H1 (cell line): ENCODE measurements at regions not wholly inside any gene's neighbourhood (a gene's known extent, or its start where the extent isn't known, plus 50 kb on each side); places are given as distances from the start of the nearest gene placed in this dataset.

Experiments used
- CTCF ChIA-PET: fragments of 300-600 bp; sonication (Branson Sonifier 250); formaldehyde crosslinking; loops from one replicate; lab custom pipeline; 2021; ENCODE audit not compliant: partially characterized antibody; lab: Charles Lee
- POLR2A ChIA-PET: fragments of 300-600 bp; sonication (Branson Sonifier 250); formaldehyde crosslinking; loops from one replicate; lab custom pipeline; 2021; ENCODE audit warnings: inconsistent platforms; ENCODE audit not compliant: partially characterized antibody; lab: Charles Lee
- DNase-seq, 2 experiments: peaks; one replicate each; pipeline versions ENCODE4 v3.0.0 to v3.0.0-alpha.2; 2010 to 2022; ENCODE audit warnings: low spot score in 2 of 2, low read depth in 1 of 2, mixed read lengths in 1 of 2
- FAIRE-seq: peaks from 2 replicates; lab custom pipeline; 2011; peaks lifted over from hg19 to GRCh38; lab: Jason Lieb, UNC
- H2AFZ ChIP-seq: 2 replicates; pipeline ENCODE4 v1.8.1; 2012; ENCODE audit warnings: low read length, inconsistent platforms
- H2AK5ac ChIP-seq: 2 replicates; pipeline ENCODE4 v1.6.1; 2013; ENCODE audit warnings: low read depth, low read length
- H2BK120ac ChIP-seq: replicated peaks from 2 replicates; pipeline ENCODE3; 2013; ENCODE audit warnings: low read depth, low read length, inconsistent platforms
- H2BK12ac ChIP-seq: 2 replicates; pipeline ENCODE4 v1.6.1; 2013; ENCODE audit warnings: low read depth, low read length
- H2BK15ac ChIP-seq: 2 replicates; pipeline ENCODE4 v1.6.1; 2013; ENCODE audit warnings: low read length
- H2BK20ac ChIP-seq: 2 replicates; pipeline ENCODE4 v1.6.1; 2013; ENCODE audit warnings: low read length
- H2BK5ac ChIP-seq: 2 replicates; pipeline ENCODE4 v1.6.1; 2013; ENCODE audit warnings: low read depth, low read length
- H3K14ac ChIP-seq: 2 replicates; pipeline ENCODE4 v1.6.1; 2013; ENCODE audit warnings: inconsistent platforms; ENCODE audit not compliant: insufficient read length
- H3K18ac ChIP-seq: 2 replicates; pipeline ENCODE4 v1.6.1; 2013; ENCODE audit warnings: low read length; ENCODE audit errors: extremely low read depth
- H3K23ac ChIP-seq: 2 replicates; pipeline ENCODE4 v1.6.1; 2013; ENCODE audit warnings: inconsistent platforms; ENCODE audit not compliant: insufficient read length
- H3K23me2 ChIP-seq: 2 replicates; pipeline ENCODE4 v1.6.1; 2013; ENCODE audit warnings: low read depth, low read length
- H3K27ac ChIP-seq: 2 replicates; pipeline ENCODE4 v1.6.1; 2011; ENCODE audit warnings: low read depth, low read length, inconsistent platforms
- H3K27me3 ChIP-seq, 4 experiments: replicated peaks in 1 of 4; 1 replicate in 1 of 4; 2 replicates in 3 of 4; pipeline versions ENCODE4 v1.6.1 to v1.8.1; 2011 to 2013; ENCODE audit warnings: low read length in 3 of 4, mild to moderate bottlenecking in 3 of 4, inconsistent platforms in 2 of 4, mixed read lengths in 2 of 4, moderate library complexity in 1 of 4; ENCODE audit not compliant: control insufficient read depth in 3 of 4, insufficient read depth in 3 of 4; ENCODE audit errors: extremely low read depth in 1 of 4
- H3K36me3 ChIP-seq, 4 experiments: 2 replicates each; pipeline versions ENCODE4 v1.6.1 to v1.8.1; 2011 to 2013; ENCODE audit warnings: mild to moderate bottlenecking in 4 of 4, low read length in 3 of 4, moderate library complexity in 2 of 4, control low read depth in 1 of 4, inconsistent platforms in 1 of 4; ENCODE audit not compliant: insufficient read depth in 4 of 4, control insufficient read depth in 2 of 4
- H3K4ac ChIP-seq: replicated peaks from 2 replicates; pipeline ENCODE3; 2013; ENCODE audit warnings: low read length, low read depth, mixed read lengths, inconsistent platforms; ENCODE audit not compliant: insufficient read length
- H3K4me1 ChIP-seq, 4 experiments: replicated peaks in 1 of 4; 1 replicate in 1 of 4; 2 replicates in 3 of 4; pipeline versions ENCODE4 v1.6.1 to v1.8.1; 2011 to 2013; ENCODE audit warnings: low read length in 3 of 4, inconsistent platforms in 2 of 4, mixed read lengths in 1 of 4; ENCODE audit not compliant: insufficient read depth in 4 of 4, control insufficient read depth in 3 of 4
- H3K4me2 ChIP-seq, 2 experiments: 2 replicates each; pipeline versions ENCODE4 v1.6.1 to v1.8.1; 2011 to 2013; ENCODE audit warnings: low read depth in 2 of 2, low read length in 2 of 2, control low read depth in 1 of 2, inconsistent platforms in 1 of 2, mild to moderate bottlenecking in 1 of 2; ENCODE audit not compliant: insufficient read depth in 1 of 2
- H3K4me3 ChIP-seq, 4 experiments: fragments of 200-600, 300-600 bp in 1 of 4; sonication (generic), shearing (Covaris generic), sonication (Bioruptor Twin) in 1 of 4; 2 replicates each; pipeline versions ENCODE4 v1.5.1 to v1.8.1; 2011 to 2016; ENCODE audit warnings: low read length in 4 of 4, low read depth in 3 of 4, control low read depth in 2 of 4, inconsistent platforms in 2 of 4, mild to moderate bottlenecking in 2 of 4, mixed read lengths in 1 of 4, moderate library complexity in 1 of 4; ENCODE audit not compliant: insufficient read depth in 2 of 4; ENCODE audit errors: extremely low read depth in 1 of 4
- H3K56ac ChIP-seq: replicated peaks from 2 replicates; pipeline ENCODE3; 2013; ENCODE audit warnings: low read depth, mild to moderate bottlenecking, mixed read lengths, low read length, inconsistent platforms; ENCODE audit not compliant: insufficient read length
- H3K79me1 ChIP-seq: 2 replicates; pipeline ENCODE4 v1.6.1; 2013; ENCODE audit warnings: low read depth, low read length, control low read depth
- H3K79me2 ChIP-seq, 2 experiments: 2 replicates each; pipeline versions ENCODE4 v1.6.1 to v1.8.1; 2012 to 2013; ENCODE audit warnings: low read length in 2 of 2, mild to moderate bottlenecking in 2 of 2, inconsistent platforms in 1 of 2; ENCODE audit not compliant: insufficient read depth in 2 of 2, control insufficient read depth in 1 of 2
- H3K9ac ChIP-seq, 4 experiments: replicated peaks in 1 of 4; 1 replicate in 1 of 4; 2 replicates in 3 of 4; pipeline versions ENCODE4 v1.6.1 to v1.8.1; 2011 to 2013; ENCODE audit warnings: low read depth in 3 of 4, low read length in 3 of 4, control low read depth in 2 of 4, mild to moderate bottlenecking in 2 of 4, moderate library complexity in 2 of 4, inconsistent platforms in 1 of 4; ENCODE audit errors: extremely low read depth in 1 of 4
- H3K9me3 ChIP-seq, 2 experiments: 2 replicates each; pipeline versions ENCODE4 v1.6.1 to v1.8.1; 2012 to 2013; ENCODE audit warnings: mild to moderate bottlenecking in 2 of 2, moderate library complexity in 2 of 2, control low read depth in 1 of 2, inconsistent platforms in 1 of 2, low read depth in 1 of 2, low read length in 1 of 2, mixed read lengths in 1 of 2; ENCODE audit not compliant: insufficient read depth in 2 of 2
- H4K20me1 ChIP-seq, 2 experiments: replicated peaks in 1 of 2; 2 replicates each; pipeline versions ENCODE3 to v1.8.1; 2011 to 2013; ENCODE audit warnings: inconsistent platforms in 2 of 2, low read length in 2 of 2, mild to moderate bottlenecking in 1 of 2; ENCODE audit not compliant: insufficient read depth in 2 of 2, control insufficient read depth in 1 of 2
- H4K5ac ChIP-seq: 2 replicates; pipeline ENCODE4 v1.6.1; 2013; ENCODE audit warnings: low read length, low read depth, mixed read lengths, inconsistent platforms; ENCODE audit not compliant: insufficient read length
- H4K8ac ChIP-seq: 2 replicates; pipeline ENCODE4 v1.8.0; 2013; ENCODE audit warnings: mild to moderate bottlenecking, moderate library complexity, low read length, inconsistent platforms; ENCODE audit not compliant: insufficient read depth; ENCODE audit errors: extremely low read depth
- H4K91ac ChIP-seq: replicated peaks from 2 replicates; pipeline ENCODE3; 2013; ENCODE audit warnings: low read length, mixed read lengths, inconsistent platforms; ENCODE audit not compliant: insufficient read length
- CBX5 ChIP-seq: fragments of 300-800, 300-1000 bp; sonication (generic); IDR thresholded peaks from 2 replicates; pipeline ENCODE4 v1.7.1; 2016; ENCODE audit warnings: antibody characterized with exemption, low read length, low read depth
- FOSL1 ChIP-seq: IDR thresholded peaks from 2 replicates; pipeline ENCODE4 v1.6.1; 2011; ENCODE audit warnings: mild to moderate bottlenecking, low read depth, low read length, moderate library complexity; ENCODE audit not compliant: insufficient read depth
- NRF1 ChIP-seq: IDR thresholded peaks from 2 replicates; pipeline ENCODE4 v1.6.1; 2011; ENCODE audit warnings: mild to moderate bottlenecking, low read depth, low read length, improper control_type of control experiment
- PHF8 ChIP-seq: fragments of 200-600 bp; sonication (generic); conservative IDR thresholded peaks from 2 replicates; pipeline ENCODE4 v1.7.1; 2012; ENCODE audit warnings: low read depth, mild to moderate bottlenecking, inconsistent platforms, low read length, moderate library complexity
- POLR2AphosphoS5 ChIP-seq: IDR thresholded peaks from 2 replicates; pipeline ENCODE4 v1.6.1; 2011; ENCODE audit warnings: low read depth, low read length
- RFX5 ChIP-seq: IDR thresholded peaks from 2 replicates; pipeline ENCODE4 v1.6.1; 2011; ENCODE audit warnings: low read depth, low read length, improper control_type of control experiment, borderline replicate concordance
- RNF2 ChIP-seq: fragments of 200-900, 300-1000 bp; sonication (generic); IDR thresholded peaks from 2 replicates; pipeline ENCODE4 v1.7.1; 2016; ENCODE audit warnings: borderline replicate concordance, low read depth, mild to moderate bottlenecking, antibody characterized with exemption, low read length; ENCODE audit not compliant: poor library complexity, severe bottlenecking; ENCODE audit errors: missing control alignments
- SIN3A ChIP-seq, 2 experiments: IDR thresholded peaks in 1 of 2; conservative IDR thresholded peaks in 1 of 2; 2 replicates each; pipeline ENCODE4 v1.6.1; 2011 to 2012; ENCODE audit warnings: low read length in 2 of 2, improper control_type of control experiment in 1 of 2, low read depth in 1 of 2, mild to moderate bottlenecking in 1 of 2
- SIX5 ChIP-seq: IDR thresholded peaks from 2 replicates; pipeline ENCODE4 v1.6.1; 2011; ENCODE audit warnings: mild to moderate bottlenecking, low read depth, low read length
- SP2 ChIP-seq: IDR thresholded peaks from 2 replicates; pipeline ENCODE4 v1.6.1; 2012; ENCODE audit warnings: mild to moderate bottlenecking, low read length, inconsistent platforms
- SUZ12 ChIP-seq: fragments of 200-600 bp; sonication (generic); IDR thresholded peaks from 2 replicates; pipeline ENCODE4 v1.6.1; 2012; ENCODE audit warnings: mild to moderate bottlenecking, inconsistent platforms, low read length, moderate library complexity, mixed read lengths
- TAF1 ChIP-seq: IDR thresholded peaks from 2 replicates; pipeline ENCODE4 v1.6.1; 2011; ENCODE audit warnings: mild to moderate bottlenecking, low read depth, low read length
- TBP ChIP-seq: IDR thresholded peaks from 2 replicates; pipeline ENCODE4 v1.6.1; 2011; ENCODE audit warnings: low read depth, low read length, improper control_type of control experiment
- TCF12 ChIP-seq: IDR thresholded peaks from 2 replicates; pipeline ENCODE4 v1.6.1; 2011; ENCODE audit warnings: low read depth, mild to moderate bottlenecking, low read length
- WGBS, 2 experiments: shearing (Covaris generic) in 1 of 2; methylation state at CpG; one replicate each; pipeline versions ENCODE4 v1.1.6 to v1.1.7; 2013 to 2015; ENCODE audit warnings: low lambda C conversion rate in 2 of 2, mixed read lengths in 2 of 2, inconsistent platforms in 1 of 2, low coverage in 1 of 2, missing lambda C conversion rate in 1 of 2; ENCODE audit not compliant: insufficient replicate concordance in 2 of 2, insufficient coverage in 1 of 2, insufficient read length in 1 of 2; ENCODE audit errors: extremely low coverage in 1 of 2, missing lambda C conversion rate in 1 of 2; 5-methylcytosine and 5-hydroxymethylcytosine counted together
- TF ChIP-seq, protein P1 (sequence below): IDR thresholded peaks from 2 replicates; pipeline ENCODE4 v1.6.1; 2011; ENCODE audit warnings: low read depth, mild to moderate bottlenecking, low read length; ENCODE audit not compliant: insufficient read depth

DNA sequence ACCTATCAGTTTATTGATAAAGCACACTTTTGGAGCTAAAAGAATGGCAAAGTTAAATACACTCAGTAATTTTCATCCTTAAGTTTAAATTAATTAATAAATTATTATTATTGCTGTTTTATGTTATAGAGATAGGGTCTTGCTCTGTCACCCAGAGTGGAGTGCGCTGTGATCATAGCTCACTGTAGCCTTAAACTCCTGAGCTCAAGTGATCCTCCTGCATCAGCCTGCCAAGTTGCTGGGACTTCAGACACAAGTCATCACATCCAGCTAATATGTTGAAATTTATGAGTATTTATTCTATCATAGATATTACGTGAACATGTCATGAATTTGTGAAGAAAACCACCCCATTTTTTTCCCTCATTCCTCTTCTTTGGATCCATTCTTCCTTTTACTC lies 64.2 kb downstream of the GJA1 start:
- no peak overlapping the region for H2BK5ac ChIP-seq
- no peaks in the 10 kb centered on the region for H3K36me3 ChIP-seq
- no peak overlapping the region for H2AK5ac ChIP-seq
- H3K23me2 ChIP-seq = no peaks in the 10 kb centered on the region
- H3K4me1 ChIP-seq = no peaks in the 10 kb centered on the region
- no peak overlapping the region for H3K4me3 ChIP-seq
- no peaks in the 10 kb centered on the region for H3K79me1 ChIP-seq
- H3K4me2 ChIP-seq = no peak overlapping the region
- H3K23ac ChIP-seq = no peak overlapping the region
- H2BK120ac ChIP-seq = no peak overlapping the region
- H2BK12ac ChIP-seq = no peak overlapping the region
- no peak overlapping the region for H4K8ac ChIP-seq
- H3K4ac ChIP-seq = no peak overlapping the region
- no peak overlapping the region for H3K14ac ChIP-seq
- H3K18ac ChIP-seq = no peak overlapping the region
- H3K9ac ChIP-seq = no peak overlapping the region
- H3K56ac ChIP-seq = no peak overlapping the region
- no peaks in the 10 kb centered on the region for H3K9me3 ChIP-seq
- peaks cover 0 to 2% (median 0%) of the 10 kb centered on the region in 4 experiments; a peak in 1 of 7 replicates for H3K27me3 ChIP-seq
- no peak overlapping the region for H2BK20ac ChIP-seq
- H4K5ac ChIP-seq = no peak overlapping the region
- ChIA-PET POLR2A (no interaction called here), CTCF (interaction anchor here (0.6 kb wide), 1 partner anchor 82 kb away, joined by 4 read pairs; no protein-coding TSS in a partner anchor)
- DNase-seq = no peak
- no peak for FAIRE-seq
- no peak overlapping the region for H2AFZ ChIP-seq
- no peak overlapping the region for H3K27ac ChIP-seq
- 91% methylated on average over 2 of the region's 2 CpGs; no CpG with 5 or more reads in 1 of the 2 experiments for WGBS, 2 experiments
- H3K79me2 ChIP-seq = no peaks in the 10 kb centered on the region
- H2BK15ac ChIP-seq = no peak overlapping the region
- no peaks in the 10 kb centered on the region for H4K20me1 ChIP-seq
- H4K91ac ChIP-seq = no peak overlapping the region
- TF ChIP-seq RFX5 (no peak), TAF1 (no peak), SP2 (no peak), RNF2 (no peak), SIX5 (no peak), SIN3A (conservative IDR thresholded peaks at IDR 0.05 in 1 of 2, IDR thresholded peaks at IDR 0.05 in 1 of 2; ENCODE audit: low read depth in 1 of 2, low read length in 2 of 2) (no peak), CBX5 (no peak), FOSL1 (no peak), PHF8 (no peak), POLR2AphosphoS5 (no peak), TCF12 (no peak), NRF1 (no peak), TBP (no peak), SUZ12 (no peak)
- TF ChIP-seq, protein P1, sequence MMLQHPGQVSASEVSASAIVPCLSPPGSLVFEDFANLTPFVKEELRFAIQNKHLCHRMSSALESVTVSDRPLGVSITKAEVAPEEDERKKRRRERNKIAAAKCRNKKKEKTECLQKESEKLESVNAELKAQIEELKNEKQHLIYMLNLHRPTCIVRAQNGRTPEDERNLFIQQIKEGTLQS = no peak
